ENCODE measurements at regions not wholly inside any gene's neighbourhood (a gene's known extent, or its start where the extent isn't known, plus 50 kb on each side); places are given as distances from the start of the nearest gene placed in this dataset.
"Not testable (repeated sequence)": the region's sequence is repeated elsewhere in the genome, so short reads cannot be mapped to it uniquely, and the experiment has no call there.

- DNase-seq (ENCODE audit: low read depth): no peak
- H3K4me3 ChIP-seq (ENCODE audit: low read depth, low read length): no peak overlapping the region
- no peak for TF ChIP-seq CTCF (IDR thresholded peaks at IDR 0.05; ENCODE audit: insufficient read depth, low read depth, low read length, missing control alignments)
These were observed 176.1 kb upstream of the MAGEB16 start for GRCh38 chrX:35622040-35622439.

GRCh38 chrX:35622601-35623000 is 175.5 kb upstream of the MAGEB16 start:
- no peak for DNase-seq (ENCODE audit: low read depth)
- H3K4me3 ChIP-seq (ENCODE audit: low read depth, low read length): no peak overlapping the region
- TF ChIP-seq CTCF (IDR thresholded peaks at IDR 0.05; ENCODE audit: insufficient read depth, low read depth, low read length, missing control alignments): no peak

GRCh38 chrX:35625714-35626113 is 172.4 kb upstream of the MAGEB16 start:
- no peak for TF ChIP-seq CTCF (IDR thresholded peaks at IDR 0.05; ENCODE audit: insufficient read depth, low read depth, low read length, missing control alignments)
- DNase-seq (ENCODE audit: low read depth): no peak
- H3K4me3 ChIP-seq (ENCODE audit: low read depth, low read length): no peak overlapping the region

- no peak for DNase-seq (ENCODE audit: low read depth)
- H3K4me3 ChIP-seq (ENCODE audit: low read depth, low read length): no peak overlapping the region
- no peak for TF ChIP-seq CTCF (IDR thresholded peaks at IDR 0.05; ENCODE audit: insufficient read depth, low read depth, low read length, missing control alignments)
These were observed 172.0 kb upstream of the MAGEB16 start for GRCh38 chrX:35626124-35626523.

GRCh38 chrX:35635971-35636370 is 162.2 kb upstream of the MAGEB16 start:
- not testable (repeated sequence) for H3K4me3 ChIP-seq (ENCODE audit: low read depth, low read length)

GRCh38 chrX:35664833-35665232 is 133.3 kb upstream of the MAGEB16 start:
- TF ChIP-seq CTCF (IDR thresholded peaks at IDR 0.05; ENCODE audit: insufficient read depth, low read depth, low read length, missing control alignments): no peak
- H3K4me3 ChIP-seq (ENCODE audit: low read depth, low read length): no peak overlapping the region
- DNase-seq (ENCODE audit: low read depth): no peak

More at GRCh38 chrX:35635971-35636370, 162.2 kb upstream of the MAGEB16 start:
- DNase-seq (ENCODE audit: low read depth): not testable (repeated sequence)

- no peak for TF ChIP-seq CTCF (IDR thresholded peaks at IDR 0.05; ENCODE audit: insufficient read depth, low read depth, low read length, missing control alignments)
- H3K4me3 ChIP-seq (ENCODE audit: low read depth, low read length): no peak overlapping the region
- DNase-seq (ENCODE audit: low read depth): no peak
These were observed 132.8 kb upstream of the MAGEB16 start for GRCh38 chrX:35665311-35665710.
